ENCODE measurements at regions not wholly inside any gene's neighbourhood (a gene's known extent, or its start where the extent isn't known, plus 50 kb on each side); places are given as distances from the start of the nearest gene placed in this dataset.

- DNase-seq (ENCODE audit: low read depth in 2 of 3, low spot score in 2 of 3), result no peak
Measured at GRCh38 chr18:43481069-43481468, 203.8 kb upstream of the SYT4 start.

GRCh38 chr18:43482136-43482535, 204.8 kb upstream of the SYT4 start:
- no peak for DNase-seq (ENCODE audit: low read depth in 2 of 3, low spot score in 2 of 3)

DNA sequence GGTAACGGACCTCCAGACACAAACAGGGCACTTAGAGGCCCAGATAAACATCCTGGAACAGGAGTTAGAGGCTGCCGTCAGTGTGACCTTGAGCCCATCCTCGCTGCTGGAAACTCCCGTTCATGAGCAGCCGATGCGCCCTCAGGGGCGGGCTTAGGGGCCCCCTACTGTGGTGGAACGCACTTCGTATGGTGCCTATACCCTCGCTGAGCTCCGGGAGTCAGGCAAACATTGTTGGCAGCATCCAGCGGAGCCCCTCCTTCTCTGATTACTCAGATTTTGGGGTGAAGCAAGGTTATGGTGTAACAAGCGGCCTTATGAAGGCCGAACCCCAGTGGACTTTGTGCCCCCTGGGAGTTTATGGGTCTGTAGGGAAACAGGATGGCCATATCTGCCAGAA, 205.3 kb upstream of the SYT4 start:
- DNase-seq (ENCODE audit: low read depth in 2 of 3, low spot score in 2 of 3), result no peak

- DNase-seq (ENCODE audit: low read depth in 2 of 3, low spot score in 2 of 3), result no peak
Measured at GRCh38 chr18:43484710-43485109, 207.4 kb upstream of the SYT4 start.

DNA sequence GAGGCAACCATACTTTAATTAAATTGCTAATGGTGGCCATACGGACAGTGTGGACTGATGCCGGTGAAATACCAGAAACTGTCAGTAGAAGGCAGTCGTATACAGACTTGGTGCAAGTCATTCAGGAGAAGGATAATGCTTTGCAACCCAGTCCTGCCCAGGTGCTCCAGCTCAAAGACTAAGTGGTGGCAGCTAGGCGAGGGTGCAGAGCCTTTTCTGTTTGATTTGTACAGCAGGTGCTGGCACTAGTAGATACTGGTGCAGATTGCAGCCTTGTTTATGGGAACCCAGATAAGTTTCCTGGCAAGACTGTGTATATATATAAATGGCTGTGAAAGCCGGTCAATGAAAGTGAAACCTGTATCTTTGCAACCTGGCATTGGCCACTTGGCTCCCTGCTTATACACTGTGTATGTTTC, 208.3 kb upstream of the SYT4 start:
- no peak for DNase-seq (ENCODE audit: low read depth in 2 of 3, low spot score in 2 of 3)

DNA sequence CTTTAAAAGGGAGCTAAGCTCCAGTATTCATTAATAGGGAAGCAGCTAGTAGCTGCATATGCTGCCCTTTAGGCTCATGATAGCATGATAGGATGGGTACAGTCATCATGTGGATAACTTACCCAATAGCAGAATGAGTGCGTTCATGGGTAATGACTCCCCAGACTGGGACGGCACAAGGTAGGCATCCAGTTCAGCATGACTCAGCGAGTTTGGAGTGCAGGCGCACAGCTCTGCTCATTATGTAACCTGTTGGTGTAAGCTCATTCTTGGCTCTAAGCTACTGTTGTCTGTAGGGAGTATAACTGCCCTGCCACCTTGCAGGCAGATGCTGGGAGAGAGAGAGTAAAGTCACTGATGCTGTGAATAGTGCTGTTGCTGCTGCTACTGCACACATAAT, 209.2 kb upstream of the SYT4 start:
- peak in 2 of 3 donors; percentile 4 to 6 for DNase-seq (ENCODE audit: low read depth in 2 of 3, low spot score in 2 of 3)

- no peak for DNase-seq (ENCODE audit: low read depth in 2 of 3, low spot score in 2 of 3)
Measured at GRCh38 chr18:43501099-43501498, 223.8 kb upstream of the SYT4 start.

DNA sequence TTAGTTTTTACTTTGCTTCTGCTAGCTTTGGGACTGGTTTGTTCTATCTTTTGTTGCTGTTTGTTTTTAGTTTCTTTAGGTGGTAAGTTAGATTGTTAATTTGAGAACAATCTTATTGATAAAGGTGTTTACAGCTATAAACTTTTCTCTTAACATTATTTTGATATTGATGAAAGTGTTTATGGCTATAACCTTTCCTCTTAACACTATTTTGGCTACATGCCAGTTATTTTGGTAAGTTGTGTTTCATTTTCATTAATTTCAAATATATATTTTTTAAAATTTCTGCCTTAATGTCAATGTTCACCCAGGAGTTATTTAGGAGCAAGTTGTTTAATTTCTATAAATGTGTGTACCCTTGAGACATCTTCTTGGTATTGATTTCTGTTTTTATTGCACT, 229.6 kb upstream of the SYT4 start:
- no peak for DNase-seq (ENCODE audit: low read depth in 2 of 3, low spot score in 2 of 3)

DNA sequence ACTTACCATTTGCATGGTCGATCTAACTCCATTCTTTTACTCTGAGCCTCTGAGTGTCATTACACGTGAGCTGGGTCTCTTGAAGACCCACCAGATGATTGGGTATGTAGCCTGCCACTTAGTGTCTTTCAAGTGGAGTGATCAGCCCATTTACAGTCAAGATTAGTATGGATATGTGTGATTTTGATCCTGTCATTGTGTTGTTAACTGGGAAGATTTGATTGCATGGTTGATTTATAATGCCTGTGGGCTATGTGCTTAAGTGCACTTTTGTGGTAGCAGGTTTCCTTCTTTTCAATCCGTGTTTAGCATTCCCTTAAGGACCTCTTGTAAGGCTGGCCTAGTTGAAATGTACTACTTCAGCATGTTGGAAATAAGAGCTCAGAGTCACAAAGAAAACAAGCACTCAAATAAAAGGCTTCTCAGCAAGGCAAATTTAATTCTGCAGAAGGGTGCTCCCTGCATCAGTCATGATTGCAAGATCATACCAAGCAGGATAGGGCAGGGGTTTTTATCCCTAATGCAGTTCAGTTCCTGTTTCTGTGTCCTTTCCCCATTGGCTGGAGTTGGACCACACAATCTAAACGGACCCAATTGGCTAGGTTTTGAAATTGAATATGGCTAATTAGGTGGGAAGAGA, 230.7 kb upstream of the SYT4 start:
- no peak for DNase-seq (ENCODE audit: low read depth in 2 of 3, low spot score in 2 of 3)

DNA sequence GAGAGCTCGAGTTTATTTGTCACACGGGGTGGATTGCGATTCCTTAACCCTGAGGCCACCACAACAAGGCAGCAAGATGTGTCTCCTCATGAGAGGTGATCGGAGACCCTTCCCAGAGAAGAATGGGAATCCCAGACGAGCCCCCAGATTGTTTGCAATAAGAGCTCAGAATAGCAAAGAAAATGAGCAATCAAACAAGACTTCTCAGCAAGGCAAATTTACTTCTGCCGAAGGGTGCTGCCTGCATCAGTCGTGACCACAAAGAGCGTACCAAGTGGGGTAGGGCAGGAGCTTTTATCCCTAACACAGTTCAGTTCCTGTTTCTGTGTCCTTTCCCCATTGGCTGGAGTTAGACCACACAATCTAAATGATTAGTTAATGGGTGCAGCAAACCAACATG, 237.5 kb upstream of the SYT4 start:
- DNase-seq (ENCODE audit: low read depth in 2 of 3, low spot score in 2 of 3), result no peak

DNA sequence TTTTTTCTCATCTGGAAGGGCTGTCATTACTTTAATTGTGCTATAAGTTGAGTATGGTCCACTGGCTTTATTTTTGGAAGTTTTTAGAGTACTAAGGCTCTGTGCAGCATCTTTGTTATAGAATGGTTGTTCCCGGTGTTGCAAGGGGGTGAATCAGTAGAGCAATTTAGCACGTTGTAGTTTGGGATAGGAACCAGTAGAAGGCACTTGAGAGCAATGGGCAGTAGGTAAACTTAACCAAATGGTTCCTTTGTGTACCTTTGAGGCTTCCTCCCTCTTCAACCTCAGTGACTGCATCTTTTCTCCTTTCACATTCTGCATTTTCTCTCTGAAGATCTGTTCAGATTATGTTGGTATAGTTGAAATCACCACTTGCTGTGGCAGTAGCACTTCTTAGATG, 238.2 kb upstream of the SYT4 start:
- DNase-seq (ENCODE audit: low read depth in 2 of 3, low spot score in 2 of 3), result no peak

DNA sequence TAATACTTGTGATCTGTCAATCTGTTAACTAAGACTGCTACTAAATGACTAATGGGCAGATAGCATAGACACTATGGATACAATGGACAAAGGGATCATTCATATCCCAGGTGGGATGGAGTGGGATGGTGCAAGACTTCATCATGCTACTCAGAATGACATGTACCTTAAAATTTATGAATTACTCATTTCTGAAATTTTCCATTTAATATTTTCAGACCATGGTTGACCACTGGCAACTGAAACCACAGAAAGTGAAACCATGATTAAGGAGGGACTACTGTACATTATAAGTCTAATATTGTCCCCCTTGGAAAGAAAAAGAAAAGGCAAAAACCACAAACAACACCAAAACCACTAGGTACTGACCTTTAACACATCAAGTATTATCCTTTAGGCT, 247.0 kb upstream of the SYT4 start:
- no peak for DNase-seq (ENCODE audit: low read depth in 2 of 3, low spot score in 2 of 3)

DNA sequence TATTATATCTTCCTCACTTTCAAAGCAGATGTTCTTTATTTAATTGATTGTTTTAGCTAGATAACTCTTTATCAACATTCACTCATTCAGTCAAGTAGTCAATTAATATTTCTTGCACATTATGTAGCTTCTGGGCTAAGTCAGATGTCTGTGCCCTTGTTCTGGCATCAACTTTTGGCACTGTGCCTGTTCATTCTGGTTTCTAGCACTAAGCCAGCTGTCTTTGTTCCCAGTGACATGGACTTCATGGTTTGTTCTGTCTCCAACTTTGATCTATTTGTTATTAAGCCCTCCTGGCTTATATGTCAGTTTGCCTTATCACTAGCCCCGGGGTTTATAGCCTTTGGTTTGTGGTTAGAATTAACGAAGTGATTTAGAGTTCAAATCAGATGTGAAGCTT, 247.9 kb upstream of the SYT4 start:
- no peak for DNase-seq (ENCODE audit: low read depth in 2 of 3, low spot score in 2 of 3)

- DNase-seq (ENCODE audit: low read depth in 2 of 3, low spot score in 2 of 3), result no peak
Measured at GRCh38 chr18:43526426-43527145, 249.3 kb upstream of the SYT4 start.

- DNase-seq (ENCODE audit: low read depth in 2 of 3, low spot score in 2 of 3), result no peak
Measured at GRCh38 chr18:43531438-43531837, 254.1 kb upstream of the SYT4 start.

GRCh38 chr18:43533371-43533770, 256.1 kb upstream of the SYT4 start:
- DNase-seq (ENCODE audit: low read depth in 2 of 3, low spot score in 2 of 3), result no peak

- DNase-seq (ENCODE audit: low read depth in 2 of 3, low spot score in 2 of 3), result no peak
Measured at GRCh38 chr18:43534511-43534910, 257.2 kb upstream of the SYT4 start.

DNA sequence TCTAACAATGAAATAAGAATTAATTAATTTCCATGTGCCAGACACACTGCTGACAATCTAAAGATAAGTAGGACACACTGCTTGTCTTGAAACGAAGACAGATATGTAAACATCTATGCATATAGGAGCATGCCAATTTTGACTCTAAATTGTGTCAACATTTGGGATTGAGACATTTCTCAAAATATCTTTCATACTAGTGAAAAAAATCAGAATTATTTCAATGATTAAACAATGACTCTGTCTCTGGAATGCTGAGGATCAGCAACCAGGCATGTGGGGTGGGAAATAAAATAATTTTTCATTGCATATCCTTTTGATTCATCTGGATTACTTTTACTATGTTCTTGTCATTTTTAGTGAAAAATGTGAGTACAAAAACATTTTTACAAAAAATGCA, 262.6 kb upstream of the SYT4 start:
- DNase-seq (ENCODE audit: low read depth in 2 of 3, low spot score in 2 of 3), result no peak

DNA sequence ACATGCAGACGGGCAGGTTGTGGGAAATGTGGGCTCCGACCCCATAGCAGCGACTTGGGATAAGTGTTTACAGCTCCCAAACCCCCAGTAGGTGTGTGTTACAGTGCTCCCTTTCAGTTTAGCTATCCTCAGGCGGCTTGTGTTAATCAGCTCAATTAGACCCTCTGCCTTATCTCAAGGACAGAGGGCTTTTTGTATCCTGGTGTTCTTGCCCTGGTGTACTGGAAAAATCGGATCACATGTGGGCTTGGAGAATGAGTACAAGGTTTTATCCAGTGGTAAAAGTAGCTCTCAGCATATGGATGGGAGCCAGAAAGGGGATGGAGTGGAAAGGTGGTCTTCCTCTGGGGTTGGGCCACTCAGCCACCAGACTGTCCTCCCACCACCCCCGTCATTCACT, 264.7 kb upstream of the SYT4 start:
- no peak for DNase-seq (ENCODE audit: low read depth in 2 of 3, low spot score in 2 of 3)

DNA sequence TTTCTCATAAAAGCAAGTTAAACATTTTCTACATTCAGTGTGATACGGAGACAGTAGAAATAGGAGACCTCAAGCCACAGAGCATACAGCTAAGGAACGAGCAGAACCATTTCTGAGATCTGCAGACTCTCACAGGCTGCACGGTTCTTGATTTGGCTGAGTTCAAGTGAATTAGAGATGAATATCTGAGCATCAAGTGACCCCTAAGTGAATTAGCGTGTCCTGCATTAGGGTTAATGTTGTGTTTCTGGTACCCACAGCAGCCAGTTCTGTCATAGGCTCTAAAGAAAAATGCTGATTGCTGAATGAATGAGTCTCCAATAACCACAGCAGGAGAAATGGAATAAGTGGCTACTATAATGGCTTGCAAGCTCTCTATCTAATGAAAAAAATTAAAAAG, 265.9 kb upstream of the SYT4 start:
- no peak for DNase-seq (ENCODE audit: low read depth in 2 of 3, low spot score in 2 of 3)

DNA sequence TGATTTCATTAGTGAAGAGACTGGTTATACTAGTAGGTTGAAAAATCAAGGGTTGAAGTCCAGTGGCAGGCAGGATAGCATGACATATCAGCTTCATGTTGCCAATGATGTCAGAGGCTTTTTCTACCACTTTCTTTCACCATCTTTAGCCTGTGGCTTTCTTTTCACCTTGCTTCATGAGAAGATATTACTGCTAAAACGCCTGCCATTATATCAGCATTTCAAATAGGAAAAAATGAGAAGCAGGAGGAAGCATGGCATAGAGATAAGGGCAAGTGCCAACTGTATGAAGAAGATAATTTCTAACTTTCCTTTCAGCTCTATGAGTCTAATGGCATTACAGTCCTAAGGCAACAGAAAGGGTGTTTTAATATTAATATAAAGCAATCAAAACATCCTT, 270.2 kb upstream of the SYT4 start:
- peak in 2 of 3 donors; percentile 29 to 80 for DNase-seq (ENCODE audit: low read depth in 2 of 3, low spot score in 2 of 3)

GRCh38 chr18:43559507-43559906, 282.2 kb upstream of the SYT4 start:
- no peak for DNase-seq (ENCODE audit: low read depth in 2 of 3, low spot score in 2 of 3)

GRCh38 chr18:43563780-43564179, 286.5 kb upstream of the SYT4 start:
- peak in 2 of 3 donors; percentile 35 to 74 for DNase-seq (ENCODE audit: low read depth in 2 of 3, low spot score in 2 of 3)

Data from hematopoietic multipotent progenitor cell (in vitro differentiated cells).